BE2C (cell line): ENCODE measurements at regions not wholly inside any gene's neighbourhood (a gene's known extent, or its start where the extent isn't known, plus 50 kb on each side); places are given as distances from the start of the nearest gene placed in this dataset.

Experiments used
- DNase-seq: peaks from one replicate; pipeline ENCODE4 v3.0.0-alpha.2; 2020
- H3K27me3 ChIP-seq: fragments of 250-450 bp; sonication (Bioruptor Pico); 2 replicates; pipeline ENCODE4 v1.5.1; 2020; ENCODE audit warnings: mild to moderate bottlenecking
- H3K36me3 ChIP-seq: fragments of 250-450 bp; sonication (Bioruptor Pico); 2 replicates; pipeline ENCODE4 v1.5.1; 2020; ENCODE audit warnings: mild to moderate bottlenecking
- H3K4me1 ChIP-seq: fragments of 250-450 bp; sonication (Bioruptor Pico); 2 replicates; pipeline ENCODE4 v1.5.1; 2020
- H3K4me3 ChIP-seq: 2 replicates; pipeline ENCODE4 v1.5.1; 2011; ENCODE audit warnings: low read depth, low read length
- H3K9me3 ChIP-seq: fragments of 250-450 bp; sonication (Bioruptor Pico); 2 replicates; pipeline ENCODE4 v1.5.1; 2020
- TF ChIP-seq, protein P1 (sequence below): IDR thresholded peaks from 2 replicates; pipeline ENCODE4 v1.5.1; 2012; ENCODE audit warnings: mild to moderate bottlenecking, low read depth, low read length

DNA sequence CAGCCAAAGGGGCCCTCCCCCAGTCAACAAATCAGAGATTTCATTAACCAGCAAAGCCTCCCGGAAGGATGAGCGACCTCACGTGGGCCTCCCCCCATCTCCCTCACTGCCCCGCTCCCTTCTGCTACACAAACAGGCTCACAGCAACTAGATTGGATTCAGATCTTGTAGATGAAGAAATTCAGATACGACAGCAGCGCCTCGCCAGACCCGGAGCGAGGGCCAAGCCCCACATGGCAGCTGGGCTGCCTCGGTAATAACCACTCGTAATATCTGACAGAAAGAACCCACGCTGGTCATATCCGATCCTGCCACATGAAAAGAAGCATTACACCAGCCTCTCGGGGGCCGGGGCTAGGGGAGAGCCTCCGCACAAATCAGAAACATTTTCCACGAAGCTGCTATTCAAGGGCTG lies 581.3 kb downstream of the BCOR start:
- peak; percentile 26 for DNase-seq
- no peaks in the 10 kb centered on the region for H3K27me3 ChIP-seq
- no peaks in the 10 kb centered on the region for H3K36me3 ChIP-seq
- TF ChIP-seq, protein P1, sequence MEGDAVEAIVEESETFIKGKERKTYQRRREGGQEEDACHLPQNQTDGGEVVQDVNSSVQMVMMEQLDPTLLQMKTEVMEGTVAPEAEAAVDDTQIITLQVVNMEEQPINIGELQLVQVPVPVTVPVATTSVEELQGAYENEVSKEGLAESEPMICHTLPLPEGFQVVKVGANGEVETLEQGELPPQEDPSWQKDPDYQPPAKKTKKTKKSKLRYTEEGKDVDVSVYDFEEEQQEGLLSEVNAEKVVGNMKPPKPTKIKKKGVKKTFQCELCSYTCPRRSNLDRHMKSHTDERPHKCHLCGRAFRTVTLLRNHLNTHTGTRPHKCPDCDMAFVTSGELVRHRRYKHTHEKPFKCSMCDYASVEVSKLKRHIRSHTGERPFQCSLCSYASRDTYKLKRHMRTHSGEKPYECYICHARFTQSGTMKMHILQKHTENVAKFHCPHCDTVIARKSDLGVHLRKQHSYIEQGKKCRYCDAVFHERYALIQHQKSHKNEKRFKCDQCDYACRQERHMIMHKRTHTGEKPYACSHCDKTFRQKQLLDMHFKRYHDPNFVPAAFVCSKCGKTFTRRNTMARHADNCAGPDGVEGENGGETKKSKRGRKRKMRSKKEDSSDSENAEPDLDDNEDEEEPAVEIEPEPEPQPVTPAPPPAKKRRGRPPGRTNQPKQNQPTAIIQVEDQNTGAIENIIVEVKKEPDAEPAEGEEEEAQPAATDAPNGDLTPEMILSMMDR: no peak
- no peaks in the 10 kb centered on the region for H3K9me3 ChIP-seq
- H3K4me1 ChIP-seq: peaks cover 21% of the 10 kb centered on the region
- no peak overlapping the region for H3K4me3 ChIP-seq

DNA sequence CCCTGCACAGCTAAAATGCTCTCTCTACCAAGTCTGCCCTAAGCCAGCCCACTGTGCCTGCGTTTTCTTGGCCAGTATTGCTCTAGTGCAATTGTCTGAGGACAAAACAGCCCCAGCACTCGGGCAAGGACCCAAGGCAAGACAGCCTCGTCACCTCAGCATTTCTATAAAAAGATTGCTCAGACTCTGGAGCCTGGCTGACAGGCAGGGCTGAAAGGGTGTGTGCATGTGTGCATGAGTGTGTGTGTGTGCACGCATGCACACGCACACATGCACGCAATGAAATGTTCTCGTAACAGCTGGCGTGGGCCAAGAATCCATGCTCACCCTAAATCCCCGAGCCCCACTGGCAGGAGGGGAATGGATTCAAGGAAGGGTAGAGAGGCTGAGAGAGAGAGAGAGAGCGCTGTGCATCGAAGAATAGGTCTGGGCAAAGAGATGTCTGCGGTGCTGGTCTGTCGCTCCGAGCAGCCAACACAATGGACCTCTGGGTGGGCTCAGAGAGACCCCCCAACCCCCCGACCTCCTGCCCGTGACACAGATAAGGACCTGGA lies 579.2 kb downstream of the BCOR start:
- Histone ChIP-seq H3K36me3 (no peaks in the 10 kb centered on the region), H3K4me1 (peaks cover 21% of the 10 kb centered on the region), H3K27me3 (no peaks in the 10 kb centered on the region), H3K9me3 (no peaks in the 10 kb centered on the region), H3K4me3 (peak overlapping the region; percentile 35)
- DNase-seq: no peak
- TF ChIP-seq, protein P1: no peak

DNA sequence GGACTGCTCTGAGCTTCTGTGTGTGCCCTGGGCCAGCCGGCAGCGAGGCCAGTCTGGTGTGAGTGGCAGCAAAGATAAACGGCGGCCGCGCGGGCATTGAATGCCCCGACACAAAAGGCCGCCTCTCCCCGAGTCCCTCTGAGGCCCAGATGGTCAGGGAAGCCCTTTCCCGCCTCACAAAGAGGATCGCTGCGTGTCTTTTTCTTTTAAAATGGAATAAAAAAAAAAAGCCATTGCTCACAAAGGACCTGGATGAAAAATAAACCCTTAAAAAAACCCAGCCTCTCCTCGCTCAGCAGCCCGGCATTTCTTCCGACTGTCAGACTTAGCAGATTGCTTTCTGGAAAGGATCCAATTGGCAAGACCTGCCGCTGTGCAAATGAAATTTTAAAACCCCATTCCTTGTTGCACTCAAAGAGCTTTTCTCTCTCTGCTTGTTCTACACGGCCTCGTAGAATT lies 578.7 kb downstream of the BCOR start:
- Histone ChIP-seq H3K36me3 (no peaks in the 10 kb centered on the region), H3K9me3 (no peaks in the 10 kb centered on the region), H3K4me1 (peaks cover 21% of the 10 kb centered on the region), H3K4me3 (peak overlapping the region; percentile 35), H3K27me3 (no peaks in the 10 kb centered on the region)
- TF ChIP-seq, protein P1: no peak
- peak; percentile 41 for DNase-seq

DNA sequence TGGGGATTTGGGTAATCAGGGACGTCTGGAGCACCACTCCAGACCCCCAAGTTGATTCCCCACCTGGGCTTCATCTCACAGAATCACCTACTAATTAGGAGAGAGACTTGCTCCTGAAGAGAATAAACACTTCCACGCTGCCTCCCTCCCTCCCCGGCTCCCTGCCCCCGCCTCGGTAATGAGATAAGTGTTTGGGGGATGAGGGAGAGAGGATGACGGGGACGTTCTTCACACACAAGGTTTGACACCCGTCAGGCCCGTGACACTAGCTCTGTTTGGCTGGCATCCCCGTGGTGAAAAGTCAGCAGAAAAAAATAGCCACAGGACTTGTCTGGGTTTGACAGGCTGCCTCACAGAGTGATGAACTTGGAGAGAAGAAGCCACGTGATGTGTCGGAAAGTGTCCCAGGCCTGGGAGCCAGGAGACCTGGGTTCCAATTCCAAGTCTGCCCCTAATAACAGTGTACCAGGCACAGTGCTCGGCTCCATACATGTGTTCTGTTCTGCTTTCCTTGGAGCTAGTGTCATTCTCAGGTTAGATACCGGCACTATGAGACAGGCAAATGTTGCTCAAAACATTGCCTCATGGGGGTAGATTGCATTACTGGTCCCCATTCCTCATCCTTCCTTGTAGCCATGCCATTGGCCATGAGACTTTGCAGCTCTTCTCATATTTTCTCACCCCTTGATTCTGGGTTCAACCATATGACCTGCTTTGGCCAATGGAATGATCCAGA lies 578.0 kb downstream of the BCOR start:
- Histone ChIP-seq H3K4me1 (peaks cover 21% of the 10 kb centered on the region), H3K9me3 (no peaks in the 10 kb centered on the region), H3K36me3 (no peaks in the 10 kb centered on the region), H3K4me3 (peak overlapping the region; percentile 35), H3K27me3 (no peaks in the 10 kb centered on the region)
- no peak for DNase-seq
- TF ChIP-seq, protein P1: no peak

DNA sequence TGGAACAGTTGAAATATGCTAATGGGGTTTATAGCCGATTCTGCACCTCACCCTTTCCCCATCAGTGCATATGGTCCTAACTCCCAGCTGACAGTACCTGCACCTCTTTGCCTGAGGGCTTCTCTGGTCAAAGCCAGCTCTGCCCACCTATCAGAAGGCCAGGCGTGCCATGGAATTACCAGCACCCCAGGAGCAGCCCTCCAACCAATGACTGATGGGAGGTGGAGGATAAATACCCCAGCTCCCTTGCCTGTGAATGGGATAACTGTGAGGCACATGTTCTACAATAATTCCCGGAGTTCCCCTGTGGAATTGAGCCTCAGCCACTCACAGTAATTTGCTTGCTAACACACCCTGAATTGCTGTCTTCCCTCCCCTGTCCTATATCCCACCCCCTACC lies 572.0 kb downstream of the BCOR start:
- TF ChIP-seq, protein P1: no peak
- DNase-seq: no peak
- no peak overlapping the region for H3K4me3 ChIP-seq
- no peaks in the 10 kb centered on the region for H3K27me3 ChIP-seq
- no peaks in the 10 kb centered on the region for H3K9me3 ChIP-seq
- no peaks in the 10 kb centered on the region for H3K4me1 ChIP-seq
- H3K36me3 ChIP-seq: no peaks in the 10 kb centered on the region

DNA sequence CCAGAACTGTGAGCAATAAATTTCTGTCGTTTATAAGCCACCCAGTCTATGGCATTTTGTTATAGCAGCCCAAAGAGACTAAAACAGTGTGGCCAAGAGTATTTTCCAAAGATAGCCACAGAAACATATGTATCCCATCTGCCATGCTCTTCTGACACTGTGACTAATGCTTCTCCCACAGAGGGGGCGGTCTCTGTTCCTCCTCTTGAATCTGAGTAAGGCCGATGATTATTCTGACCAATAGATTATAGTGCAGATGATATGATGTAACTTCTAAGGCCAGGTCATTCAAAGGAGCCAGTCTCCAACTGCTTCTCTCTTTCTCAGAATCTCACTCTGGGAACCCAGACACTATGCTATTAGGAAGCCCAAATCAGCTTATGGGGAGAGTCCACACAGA lies 570.7 kb downstream of the BCOR start:
- H3K36me3 ChIP-seq: no peaks in the 10 kb centered on the region
- no peak overlapping the region for H3K4me3 ChIP-seq
- no peaks in the 10 kb centered on the region for H3K4me1 ChIP-seq
- DNase-seq: no peak
- no peaks in the 10 kb centered on the region for H3K9me3 ChIP-seq
- TF ChIP-seq, protein P1: no peak
- H3K27me3 ChIP-seq: no peaks in the 10 kb centered on the region
